ENCODE measurements at regions not wholly inside any gene's neighbourhood (a gene's known extent, or its start where the extent isn't known, plus 50 kb on each side); places are given as distances from the start of the nearest gene placed in this dataset.

- TF ChIP-seq CTCF (IDR thresholded peaks at IDR 0.05; ENCODE audit: control insufficient read depth, extremely low read depth, insufficient read depth): no peak
- H3K4me3 ChIP-seq (ENCODE audit: low read depth, low read length): no peak overlapping the region
- DNase-seq (ENCODE audit: low read depth): no peak
These were observed 611.6 kb upstream of the VRK2 start for GRCh38 chr2:57434972-57435371.

- no peak for TF ChIP-seq CTCF (IDR thresholded peaks at IDR 0.05; ENCODE audit: control insufficient read depth, extremely low read depth, insufficient read depth)
- H3K4me3 ChIP-seq (ENCODE audit: low read depth, low read length): no peak overlapping the region
These were observed 609.5 kb upstream of the VRK2 start for GRCh38 chr2:57437077-57437476.

GRCh38 chr2:57440437-57440836 is 606.2 kb upstream of the VRK2 start:
- no peak overlapping the region for H3K4me3 ChIP-seq (ENCODE audit: low read depth, low read length)
- no peak for DNase-seq (ENCODE audit: low read depth)
- TF ChIP-seq CTCF (IDR thresholded peaks at IDR 0.05; ENCODE audit: control insufficient read depth, extremely low read depth, insufficient read depth): no peak

More at GRCh38 chr2:57437077-57437476, 609.5 kb upstream of the VRK2 start:
- no peak for DNase-seq (ENCODE audit: low read depth)

GRCh38 chr2:57443086-57443485 is 603.5 kb upstream of the VRK2 start:
- no peak for DNase-seq (ENCODE audit: low read depth)
- TF ChIP-seq CTCF (IDR thresholded peaks at IDR 0.05; ENCODE audit: control insufficient read depth, extremely low read depth, insufficient read depth): no peak
- H3K4me3 ChIP-seq (ENCODE audit: low read depth, low read length): no peak overlapping the region

GRCh38 chr2:57443973-57444521 is 602.6 kb upstream of the VRK2 start:
- no peak for DNase-seq (ENCODE audit: low read depth)
- no peak overlapping the region for H3K4me3 ChIP-seq (ENCODE audit: low read depth, low read length)
- no peak for TF ChIP-seq CTCF (IDR thresholded peaks at IDR 0.05; ENCODE audit: control insufficient read depth, extremely low read depth, insufficient read depth)

GRCh38 chr2:57444752-57445430 is 601.7 kb upstream of the VRK2 start:
- no peak for DNase-seq (ENCODE audit: low read depth)
- TF ChIP-seq CTCF (IDR thresholded peaks at IDR 0.05; ENCODE audit: control insufficient read depth, extremely low read depth, insufficient read depth): no peak

GRCh38 chr2:57448816-57449215 is 597.8 kb upstream of the VRK2 start:
- no peak for TF ChIP-seq CTCF (IDR thresholded peaks at IDR 0.05; ENCODE audit: control insufficient read depth, extremely low read depth, insufficient read depth)
- DNase-seq (ENCODE audit: low read depth): no peak
- H3K4me3 ChIP-seq (ENCODE audit: low read depth, low read length): no peak overlapping the region

More at GRCh38 chr2:57444752-57445430, 601.7 kb upstream of the VRK2 start:
- H3K4me3 ChIP-seq (ENCODE audit: low read depth, low read length): no peak overlapping the region
